ENCODE measurements at regions not wholly inside any gene's neighbourhood (a gene's known extent, or its start where the extent isn't known, plus 50 kb on each side); places are given as distances from the start of the nearest gene placed in this dataset.

GRCh38 chr6:143007646-143008045 lies 53.0 kb upstream of the AIG1 start (continued):
- TF ChIP-seq CHD7 (IDR thresholded peaks at IDR 0.05; ENCODE audit: insufficient replicate concordance, low read length), result no peak
- no peak for TF ChIP-seq NRF1 (IDR thresholded peaks at IDR 0.05; ENCODE audit: low read depth, low read length)
- TF ChIP-seq CHD1 (IDR thresholded peaks at IDR 0.05; ENCODE audit: low read depth, low read length), result no peak
- no peak for TF ChIP-seq JUND (IDR thresholded peaks at IDR 0.05; ENCODE audit: low read length)
